Naive B cell (primary cell): ENCODE measurements at regions not wholly inside any gene's neighbourhood (a gene's known extent, or its start where the extent isn't known, plus 50 kb on each side); places are given as distances from the start of the nearest gene placed in this dataset.

Experiments
- ATAC-seq, 2 donors: fragments of 150-1000 bp; cut with Tn5 transposase; 2 replicates each; pipeline ENCODE4 v1.10.0; 2021; ENCODE audit warnings: low read depth in 2 of 2, mild to moderate bottlenecking in 2 of 2, moderate library complexity in 2 of 2
- DNase-seq: peaks from one replicate; pipeline ENCODE4 v3.0.0; 2022
- H3K27ac Mint-ChIP-seq, 6 donors: one replicate each; pipeline ENCODE4 v1.8.0; 2020 to 2022; ENCODE audit warnings: mild to moderate bottlenecking in 6 of 6, mixed read lengths in 6 of 6, moderate library complexity in 5 of 6, inconsistent platforms in 2 of 6
- H3K27me3 Mint-ChIP-seq, 3 donors: one replicate each; pipeline ENCODE4 v1.8.0; 2021 to 2022; ENCODE audit warnings: mixed read lengths in 3 of 3, mild to moderate bottlenecking in 1 of 3
- H3K36me3 Mint-ChIP-seq, 2 donors: one replicate each; pipeline ENCODE4 v1.8.0; 2020 to 2022; ENCODE audit warnings: mixed read lengths in 2 of 2, inconsistent platforms in 1 of 2, mild to moderate bottlenecking in 1 of 2
- H3K4me1 Mint-ChIP-seq, 3 donors: one replicate each; pipeline ENCODE4 v1.8.0; 2020 to 2022; ENCODE audit warnings: mixed read lengths in 3 of 3, inconsistent platforms in 1 of 3, mild to moderate bottlenecking in 1 of 3, moderate library complexity in 1 of 3
- H3K4me3 Mint-ChIP-seq, 8 donors: one replicate each; pipeline ENCODE4 v1.8.0; 2020 to 2022; ENCODE audit warnings: mild to moderate bottlenecking in 8 of 8, mixed read lengths in 8 of 8, moderate library complexity in 8 of 8, inconsistent platforms in 2 of 8
- H3K9me3 Mint-ChIP-seq, 7 donors: one replicate each; pipeline ENCODE4 v1.8.0; 2020 to 2022; ENCODE audit warnings: mixed read lengths in 7 of 7, mild to moderate bottlenecking in 5 of 7, inconsistent platforms in 2 of 7, moderate library complexity in 1 of 7

DNA sequence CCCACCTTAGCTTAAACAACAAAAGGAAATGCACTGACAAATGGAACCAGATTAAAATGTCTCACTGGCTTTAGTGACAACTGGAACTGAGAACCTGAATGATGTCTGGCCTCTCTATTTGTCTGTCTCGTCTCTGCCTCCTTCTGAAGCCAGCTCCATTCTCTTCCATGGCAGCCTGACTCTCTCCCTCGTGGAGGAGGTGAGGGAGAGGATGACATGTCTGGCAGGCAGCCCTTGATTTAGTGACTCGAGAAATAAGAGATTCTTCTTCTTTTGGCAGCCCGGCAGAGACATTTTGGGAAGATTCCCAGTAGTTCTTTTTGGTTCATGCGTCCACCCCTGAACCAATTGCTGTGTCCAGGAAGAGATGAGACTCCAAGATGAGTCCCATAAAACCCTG is 131.7 kb downstream of the KLF5 start:
- Mint-ChIP-seq H3K4me1 (no peaks in the 10 kb centered on the region), H3K27ac (no peak overlapping the region), H3K9me3 (peaks cover 0 to 10% (median 0%) of the 10 kb centered on the region in 7 donors), H3K27me3 (no peaks in the 10 kb centered on the region), H3K4me3 (no peak overlapping the region), H3K36me3 (no peaks in the 10 kb centered on the region)
- no peak for DNase-seq
- no peak for ATAC-seq

GRCh38 chr13:73189776-73190175 is 131.0 kb downstream of the KLF5 start:
- no peak for ATAC-seq
- no peaks in the 10 kb centered on the region for H3K27me3 Mint-ChIP-seq
- DNase-seq: no peak
- H3K36me3 Mint-ChIP-seq: no peaks in the 10 kb centered on the region
- H3K9me3 Mint-ChIP-seq: peaks cover 0 to 10% (median 0%) of the 10 kb centered on the region in 7 donors
- no peak overlapping the region for H3K27ac Mint-ChIP-seq
- H3K4me3 Mint-ChIP-seq: no peak overlapping the region
- no peaks in the 10 kb centered on the region for H3K4me1 Mint-ChIP-seq

DNA sequence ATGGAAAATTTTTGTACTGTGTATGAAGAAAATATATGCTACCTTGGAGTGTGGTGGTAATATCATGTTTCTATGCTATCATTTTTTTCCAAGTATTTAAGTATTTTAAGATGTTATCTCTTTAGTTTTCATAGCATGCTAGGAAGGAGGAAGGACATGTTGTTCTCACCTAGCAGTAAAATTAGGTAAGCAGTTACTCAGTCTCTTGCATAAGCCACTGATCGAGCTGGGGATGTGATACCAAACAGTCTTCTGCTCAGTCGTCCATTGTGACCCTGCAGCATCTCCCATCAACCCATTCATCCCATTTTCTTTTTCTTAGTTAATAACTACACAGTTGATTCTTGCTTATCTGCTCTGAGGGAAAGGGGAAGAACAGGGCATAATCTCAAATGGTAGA is 130.6 kb downstream of the KLF5 start:
- Mint-ChIP-seq H3K36me3 (no peaks in the 10 kb centered on the region), H3K27me3 (no peaks in the 10 kb centered on the region), H3K27ac (no peak overlapping the region), H3K4me3 (no peak overlapping the region), H3K4me1 (no peaks in the 10 kb centered on the region), H3K9me3 (peaks cover 0 to 9% (median 0%) of the 10 kb centered on the region in 7 donors)
- DNase-seq: no peak
- ATAC-seq: no peak

GRCh38 chr13:73187106-73187505 is 128.3 kb downstream of the KLF5 start:
- H3K9me3 Mint-ChIP-seq: peaks cover 0 to 10% (median 0%) of the 10 kb centered on the region in 7 donors
- ATAC-seq (no peak), DNase-seq (no peak)
- no peaks in the 10 kb centered on the region for H3K36me3 Mint-ChIP-seq
- H3K27ac Mint-ChIP-seq: no peak overlapping the region
- no peak overlapping the region for H3K4me3 Mint-ChIP-seq
- no peaks in the 10 kb centered on the region for H3K27me3 Mint-ChIP-seq
- no peaks in the 10 kb centered on the region for H3K4me1 Mint-ChIP-seq

DNA sequence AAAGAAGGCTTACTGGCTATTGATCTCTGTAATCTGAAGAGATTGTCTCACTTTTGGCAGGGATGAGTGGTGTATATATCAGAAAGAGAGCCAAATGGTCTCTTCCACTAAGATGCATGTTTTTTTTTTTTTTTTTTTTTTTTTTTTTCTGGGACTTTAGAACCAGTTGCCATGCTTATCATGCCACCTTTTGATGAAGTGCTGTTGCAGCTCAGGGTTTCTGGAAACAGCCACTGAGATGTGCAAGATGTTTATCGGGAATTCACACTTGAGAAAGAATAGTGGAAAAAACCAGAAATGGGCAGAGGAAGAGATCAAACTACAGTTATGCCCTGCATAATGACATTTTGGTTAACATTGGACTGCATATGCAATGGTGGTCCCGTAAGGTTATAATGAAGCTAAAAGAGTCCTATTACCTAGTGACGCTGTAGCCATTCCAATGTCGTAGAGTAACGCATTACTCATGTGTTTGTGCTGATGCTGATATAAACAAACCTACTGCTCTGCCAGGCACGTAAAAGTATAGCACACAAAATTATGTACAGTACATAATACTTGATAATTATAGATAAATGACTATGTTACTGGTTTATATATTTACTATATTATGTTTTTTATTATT is 121.0 kb downstream of the KLF5 start:
- Mint-ChIP-seq H3K27me3 (no peaks in the 10 kb centered on the region), H3K4me1 (no peaks in the 10 kb centered on the region), H3K36me3 (no peaks in the 10 kb centered on the region), H3K27ac (no peak overlapping the region), H3K9me3 (peaks cover 0 to 4% (median 0%) of the 10 kb centered on the region in 7 donors), H3K4me3 (no peak overlapping the region)
- no peak for ATAC-seq
- no peak for DNase-seq

DNA sequence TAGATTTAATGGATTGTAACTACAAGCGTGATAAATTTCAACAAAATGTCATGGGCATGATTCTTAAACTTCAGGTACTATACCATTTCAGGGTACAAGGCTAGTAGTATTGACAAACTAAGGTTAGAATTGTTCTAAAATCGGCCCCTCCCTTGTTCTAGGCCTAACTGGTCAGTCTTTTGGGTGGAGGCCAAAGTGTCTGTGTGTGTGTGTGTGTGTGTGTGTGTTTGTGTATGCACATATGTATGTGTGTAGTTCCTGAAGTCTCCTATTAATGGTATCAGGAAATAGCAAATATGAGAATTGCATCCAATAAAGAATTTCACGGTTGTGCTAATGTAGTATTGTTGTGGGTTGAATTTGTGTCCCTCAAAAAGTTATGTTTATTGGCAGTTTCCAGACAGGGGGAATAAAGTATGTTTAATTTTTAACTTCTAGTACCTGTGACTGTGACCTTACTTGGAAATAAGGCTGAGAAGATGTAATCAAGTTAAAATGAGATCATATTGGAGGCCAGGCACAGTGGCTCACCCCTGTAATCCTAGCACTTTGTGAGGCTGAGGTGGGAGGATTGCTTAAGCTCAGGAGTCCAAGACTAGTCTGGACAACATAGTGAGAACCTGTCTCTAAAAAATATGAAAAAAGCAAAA is 119.2 kb downstream of the KLF5 start:
- no peaks in the 10 kb centered on the region for H3K4me1 Mint-ChIP-seq
- no peak for ATAC-seq

GRCh38 chr13:73177017-73177416 is 118.2 kb downstream of the KLF5 start:
- Mint-ChIP-seq H3K27me3 (no peaks in the 10 kb centered on the region), H3K4me3 (no peak overlapping the region), H3K9me3 (peaks cover 0 to 2% (median 0%) of the 10 kb centered on the region in 7 donors), H3K4me1 (no peaks in the 10 kb centered on the region), H3K36me3 (no peaks in the 10 kb centered on the region), H3K27ac (no peak overlapping the region)
- DNase-seq: no peak
- no peak for ATAC-seq

More for the DNA sequence above, 119.2 kb downstream of the KLF5 start:
- H3K9me3 Mint-ChIP-seq: peaks cover 0 to 2% (median 0%) of the 10 kb centered on the region in 7 donors
- H3K4me3 Mint-ChIP-seq: no peak overlapping the region
- H3K36me3 Mint-ChIP-seq: no peaks in the 10 kb centered on the region
- no peak overlapping the region for H3K27ac Mint-ChIP-seq
- no peak for DNase-seq
- H3K27me3 Mint-ChIP-seq: no peaks in the 10 kb centered on the region

DNA sequence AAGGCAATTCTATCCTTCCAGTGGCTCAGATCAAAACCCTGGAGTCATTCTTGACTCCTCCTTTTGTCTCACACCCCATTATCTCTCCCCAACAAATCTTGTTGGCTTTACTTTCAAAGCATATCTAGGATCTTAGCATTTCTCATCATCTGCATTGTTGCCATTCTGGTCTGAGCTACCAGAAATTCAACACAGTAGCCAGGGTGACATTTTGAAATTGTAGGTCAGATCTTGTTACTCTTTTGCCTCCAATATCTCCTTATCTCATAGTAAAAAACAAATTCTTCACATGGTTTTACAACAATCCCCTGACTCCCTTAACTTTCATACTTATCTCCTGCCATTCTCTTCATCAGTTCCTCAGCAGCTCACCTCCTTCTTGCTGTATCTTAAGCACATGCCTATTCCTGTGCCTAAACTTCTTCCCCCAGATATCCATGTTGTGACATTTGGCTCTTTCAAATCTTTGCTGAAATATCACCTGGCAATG is 115.8 kb downstream of the KLF5 start:
- Mint-ChIP-seq H3K27ac (peak overlapping the region in 1 of 6 donors; percentile 46), H3K4me1 (no peaks in the 10 kb centered on the region), H3K4me3 (no peak overlapping the region), H3K27me3 (no peaks in the 10 kb centered on the region), H3K36me3 (no peaks in the 10 kb centered on the region), H3K9me3 (peaks cover 0 to 2% (median 0%) of the 10 kb centered on the region in 7 donors)
- ATAC-seq (no peak), DNase-seq (no peak)

DNA sequence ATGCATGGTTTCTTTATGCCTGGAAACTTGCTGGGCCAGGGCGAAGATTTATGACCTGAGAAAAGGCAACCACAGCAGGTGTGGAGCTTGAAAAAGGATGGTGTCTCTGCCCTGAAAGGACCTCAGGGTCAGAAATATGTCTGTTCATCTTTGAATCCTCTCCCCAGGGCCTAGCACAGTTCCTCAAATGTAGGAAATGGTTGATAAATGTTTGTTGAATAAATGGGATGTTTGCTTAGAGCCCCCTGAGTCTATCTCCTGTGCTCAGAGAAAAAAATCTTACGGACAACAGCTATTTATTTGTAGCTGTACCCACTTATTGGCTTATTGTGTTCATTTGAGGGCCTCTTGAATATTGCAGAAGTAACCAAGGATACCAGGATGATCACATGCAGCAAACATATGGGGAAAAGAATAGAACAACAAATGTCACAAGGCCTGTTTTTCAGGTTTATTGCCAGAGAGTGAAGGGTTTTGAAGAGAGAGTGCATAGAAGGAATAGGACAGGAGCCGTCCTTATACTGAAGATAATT is 114.5 kb downstream of the KLF5 start:
- Mint-ChIP-seq H3K27me3 (no peaks in the 10 kb centered on the region), H3K9me3 (no peaks in the 10 kb centered on the region), H3K4me3 (no peak overlapping the region), H3K36me3 (no peaks in the 10 kb centered on the region), H3K4me1 (no peaks in the 10 kb centered on the region), H3K27ac (no peak overlapping the region)
- DNase-seq: no peak
- no peak for ATAC-seq

DNA sequence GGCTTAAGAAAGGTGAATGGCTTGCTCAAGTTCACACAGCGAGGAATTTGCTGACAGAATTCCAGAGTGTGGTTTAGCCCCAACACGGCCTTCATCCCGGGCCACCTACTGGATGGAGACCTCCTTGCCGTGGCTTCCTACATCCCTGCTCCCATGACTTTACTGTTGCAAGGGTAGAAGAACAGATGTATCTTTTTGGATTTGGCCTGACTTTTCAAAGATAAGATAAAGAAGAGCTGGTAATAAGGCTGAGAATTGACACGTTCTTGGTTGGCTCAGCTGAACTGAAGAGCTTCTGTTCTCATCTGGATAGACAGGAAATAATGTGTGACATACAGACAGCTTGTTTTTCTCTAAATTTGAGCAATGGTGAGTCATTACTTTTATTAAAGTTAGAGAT is 113.1 kb downstream of the KLF5 start:
- no peaks in the 10 kb centered on the region for H3K4me1 Mint-ChIP-seq
- no peaks in the 10 kb centered on the region for H3K9me3 Mint-ChIP-seq
- no peak overlapping the region for H3K4me3 Mint-ChIP-seq
- H3K27ac Mint-ChIP-seq: no peak overlapping the region
- no peaks in the 10 kb centered on the region for H3K27me3 Mint-ChIP-seq
- ATAC-seq (no peak), DNase-seq (no peak)
- H3K36me3 Mint-ChIP-seq: no peaks in the 10 kb centered on the region

- Mint-ChIP-seq H3K27me3 (no peaks in the 10 kb centered on the region), H3K9me3 (peaks cover 0 to 1% (median 0%) of the 10 kb centered on the region in 7 donors), H3K4me1 (no peaks in the 10 kb centered on the region), H3K27ac (peak overlapping the region in 1 of 6 donors; percentile 16), H3K36me3 (no peaks in the 10 kb centered on the region), H3K4me3 (no peak overlapping the region)
- ATAC-seq (no peak), DNase-seq (no peak)
These were observed 112.5 kb downstream of the KLF5 start for GRCh38 chr13:73171271-73171682.

DNA sequence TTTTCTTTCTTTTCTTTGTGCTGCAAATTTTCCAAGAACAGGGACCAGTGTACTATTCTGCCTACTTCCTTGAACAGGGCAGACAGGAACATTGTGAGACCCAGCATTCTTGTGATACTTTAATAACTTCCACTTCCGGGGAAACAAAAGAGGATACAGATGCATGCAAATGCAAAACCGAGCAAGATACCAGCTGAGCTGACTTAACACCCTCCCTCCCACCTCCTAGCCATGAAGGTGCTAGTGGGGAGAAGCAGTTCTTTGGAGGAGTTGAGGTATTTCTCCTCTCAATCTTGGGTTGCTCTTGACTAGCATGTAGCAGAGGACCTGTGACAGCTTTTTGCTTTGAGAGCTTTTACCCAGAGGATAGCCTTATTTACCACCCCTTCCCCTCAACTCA is 111.2 kb downstream of the KLF5 start:
- Mint-ChIP-seq H3K9me3 (peaks cover 0 to 6% (median 0%) of the 10 kb centered on the region in 7 donors), H3K27me3 (no peaks in the 10 kb centered on the region), H3K4me1 (no peaks in the 10 kb centered on the region), H3K4me3 (no peak overlapping the region), H3K27ac (no peak overlapping the region), H3K36me3 (no peaks in the 10 kb centered on the region)
- DNase-seq (no peak), ATAC-seq (no peak)

- DNase-seq (no peak), ATAC-seq (no peak)
- no peak overlapping the region for H3K27ac Mint-ChIP-seq
- peaks cover 0 to 6% (median 0%) of the 10 kb centered on the region in 7 donors for H3K9me3 Mint-ChIP-seq
- H3K36me3 Mint-ChIP-seq: no peaks in the 10 kb centered on the region
- H3K4me1 Mint-ChIP-seq: no peaks in the 10 kb centered on the region
- H3K27me3 Mint-ChIP-seq: no peaks in the 10 kb centered on the region
- no peak overlapping the region for H3K4me3 Mint-ChIP-seq
These were observed 110.2 kb downstream of the KLF5 start for GRCh38 chr13:73168953-73169401.
